HEK293T (cell line): ENCODE measurements at regions not wholly inside any gene's neighbourhood (a gene's known extent, or its start where the extent isn't known, plus 50 kb on each side); places are given as distances from the start of the nearest gene placed in this dataset.

Experiments used
- BHLHE40 ChIP-seq: fragments of 450-650 bp; IDR thresholded peaks from 2 replicates; pipeline ENCODE4 v1.6.1; 2016; ENCODE audit warnings: mild to moderate bottlenecking, moderate library complexity, borderline replicate concordance
- FOXK2 ChIP-seq: fragments of 450-650 bp; IDR thresholded peaks from 2 replicates; pipeline ENCODE4 v1.6.1; 2016; ENCODE audit warnings: mild to moderate bottlenecking
- FOXM1 ChIP-seq: fragments of 450-650 bp; IDR thresholded peaks from 2 replicates; pipeline ENCODE4 v1.6.1; 2017; ENCODE audit warnings: mild to moderate bottlenecking, borderline replicate concordance
- L3MBTL2 ChIP-seq: fragments of 450-650 bp; conservative IDR thresholded peaks from 2 replicates; pipeline ENCODE4 v1.6.1; 2016; ENCODE audit warnings: mild to moderate bottlenecking
- LEF1 ChIP-seq: fragments of 450-650 bp; IDR thresholded peaks from 2 replicates; pipeline ENCODE4 v1.6.1; 2017; ENCODE audit warnings: mild to moderate bottlenecking, borderline replicate concordance
- SP1 ChIP-seq: fragments of 450-650 bp; IDR thresholded peaks from 2 replicates; pipeline ENCODE4 v1.6.1; 2017
- SUZ12 ChIP-seq: fragments of 450-650 bp; IDR thresholded peaks from 2 replicates; pipeline ENCODE4 v1.6.1; 2016; ENCODE audit warnings: mild to moderate bottlenecking
- ZNF384 ChIP-seq: fragments of 450-650 bp; IDR thresholded peaks from 2 replicates; pipeline ENCODE4 v1.6.1; 2016

- TF ChIP-seq SUZ12 (no peak), BHLHE40 (no peak), ZNF384 (no peak), L3MBTL2 (no peak), FOXM1 (no peak), FOXK2 (no peak), SP1 (no peak), LEF1 (no peak)
Measured at GRCh38 chr2:83874712-83875430, 584.2 kb downstream of the SUCLG1 start.
